OCI-LY7 (cell line): ENCODE measurements at regions not wholly inside any gene's neighbourhood (a gene's known extent, or its start where the extent isn't known, plus 50 kb on each side); places are given as distances from the start of the nearest gene placed in this dataset.

Experiments
- BruUV-seq: library from RNA; stranded (reverse); fragments of 400-500 nt; replicated peaks from 2 replicates; lab custom pipeline; 2021; lab: Mats Ljungman, UMichigan
- CTCF ChIA-PET: fragments of 300-600 bp; sonication (Branson Sonifier 250); formaldehyde crosslinking; loops from one replicate; lab custom pipeline; 2022; ENCODE audit warnings: antibody characterized with exemption; ENCODE audit not compliant: unreplicated experiment; lab: Charles Lee
- POLR2A ChIA-PET: fragments of 300-600 bp; sonication (Branson Sonifier 250); formaldehyde crosslinking; loops from one replicate; lab custom pipeline; 2022; ENCODE audit warnings: antibody characterized with exemption; lab: Charles Lee
- DNase-seq: peaks from one replicate; pipeline ENCODE4 v3.0.0-alpha.2; 2015; ENCODE audit warnings: low spot score
- H2AFZ ChIP-seq: fragments of 200-600 bp; sonication (generic), shearing (Covaris generic); 2 replicates; pipeline ENCODE4 v1.6.1; 2014; ENCODE audit warnings: mild to moderate bottlenecking, antibody characterized with exemption, low read length, moderate library complexity
- H3K27ac ChIP-seq: fragments of 200-600 bp; sonication (generic); 2 replicates; pipeline ENCODE4 v1.5.1; 2014; ENCODE audit warnings: mixed run types, low read depth, mild to moderate bottlenecking, moderate library complexity, low read length, inconsistent platforms; ENCODE audit not compliant: poor library complexity, severe bottlenecking
- H3K36me3 ChIP-seq: fragments of 200-600 bp; sonication (generic); 2 replicates; pipeline ENCODE4 v1.6.1; 2014; ENCODE audit warnings: mild to moderate bottlenecking, antibody characterized with exemption, low read length, moderate library complexity, mixed read lengths; ENCODE audit not compliant: insufficient read depth
- H3K4me1 ChIP-seq: fragments of 200-600 bp; sonication (generic); 2 replicates; pipeline ENCODE4 v1.5.1; 2014; ENCODE audit warnings: mild to moderate bottlenecking, low read length; ENCODE audit not compliant: insufficient read depth, poor library complexity, severe bottlenecking
- H3K4me2 ChIP-seq: fragments of 200-600 bp; sonication (generic); 2 replicates; pipeline ENCODE4 v1.6.1; 2014; ENCODE audit warnings: mild to moderate bottlenecking, low read length
- H3K4me3 ChIP-seq: fragments of 200-600 bp; sonication (generic); 2 replicates; pipeline ENCODE4 v1.5.1; 2014; ENCODE audit warnings: mild to moderate bottlenecking, low read depth, low read length; ENCODE audit not compliant: poor library complexity, severe bottlenecking
- H3K79me2 ChIP-seq: fragments of 200-600 bp; sonication (generic); 2 replicates; pipeline ENCODE4 v1.6.1; 2016; ENCODE audit warnings: low read depth, mild to moderate bottlenecking, low read length, moderate library complexity, mixed read lengths; ENCODE audit not compliant: insufficient read depth
- H3K9me2 ChIP-seq: fragments of 200-600 bp; sonication (generic); 2 replicates; pipeline ENCODE4 v1.6.1; 2016; ENCODE audit warnings: mild to moderate bottlenecking, low read length, mixed read lengths; ENCODE audit not compliant: insufficient read depth
- H3K9me3 ChIP-seq: fragments of 200-600 bp; sonication (generic); 2 replicates; pipeline ENCODE4 v1.6.1; 2014; ENCODE audit warnings: mild to moderate bottlenecking, mixed run types, low read length, mixed read lengths
- H4K20me1 ChIP-seq: fragments of 200-600 bp; sonication (generic); 2 replicates; pipeline ENCODE4 v1.6.1; 2014; ENCODE audit warnings: mild to moderate bottlenecking, antibody characterized with exemption, low read length, moderate library complexity, mixed read lengths; ENCODE audit not compliant: insufficient read depth
- CTCF ChIP-seq: fragments of 200-600 bp; sonication (generic); conservative IDR thresholded peaks from 2 replicates; pipeline ENCODE4 v1.5.1; 2014; ENCODE audit warnings: mild to moderate bottlenecking, antibody characterized with exemption, low read length, moderate library complexity, mixed read lengths
- EZH2phosphoT487 ChIP-seq: fragments of 200-600 bp; sonication (generic); IDR thresholded peaks from 2 replicates; pipeline ENCODE4 v1.6.1; 2018; ENCODE audit warnings: low read depth, borderline replicate concordance, mild to moderate bottlenecking, mixed run types, antibody characterized with exemption, low read length, moderate library complexity, mixed read lengths
- intact Hi-C: fragments of 100-400 bp; cut with micrococcal nuclease; formaldehyde crosslinking; loops from one replicate; pipeline ENCODE4 v1.10.0; 2022; ENCODE audit not compliant: unreplicated experiment

- Histone ChIP-seq H2AFZ (no peak overlapping the region), H4K20me1 (no peaks in the 10 kb centered on the region), H3K27ac (no peak overlapping the region), H3K79me2 (no peaks in the 10 kb centered on the region), H3K36me3 (no peaks in the 10 kb centered on the region), H3K4me2 (no peak overlapping the region), H3K4me3 (no peak overlapping the region), H3K9me3 (no peaks in the 10 kb centered on the region), H3K9me2 (no peaks in the 10 kb centered on the region), H3K4me1 (no peaks in the 10 kb centered on the region)
- intact Hi-C loops, result no loop called here
- TF ChIP-seq CTCF, result no peak
- no peak for TF ChIP-seq EZH2phosphoT487
- CTCF ChIA-PET, result no interaction called here
- no TSS peak for BruUV-seq
- POLR2A ChIA-PET, result no interaction called here
- no peak for DNase-seq
These were observed 631.7 kb downstream of the RPS29 start for GRCh38 chr14:48954446-48954845.

- Histone ChIP-seq H3K9me3 (no peaks in the 10 kb centered on the region), H3K36me3 (no peaks in the 10 kb centered on the region), H4K20me1 (no peaks in the 10 kb centered on the region), H3K27ac (no peak overlapping the region), H2AFZ (no peak overlapping the region), H3K4me1 (no peaks in the 10 kb centered on the region), H3K9me2 (no peaks in the 10 kb centered on the region), H3K79me2 (no peaks in the 10 kb centered on the region), H3K4me3 (no peak overlapping the region), H3K4me2 (no peak overlapping the region)
- ChIA-PET POLR2A (no interaction called here), CTCF (no interaction called here)
- intact Hi-C loops, result no loop called here
- TF ChIP-seq CTCF (no peak), EZH2phosphoT487 (no peak)
- BruUV-seq, result no TSS peak
- DNase-seq, result no peak
These were observed 641.4 kb downstream of the RPS29 start for GRCh38 chr14:48944809-48945208.

GRCh38 chr14:48943913-48944312 is 642.3 kb downstream of the RPS29 start:
- BruUV-seq, result no TSS peak
- DNase-seq, result no peak
- Histone ChIP-seq H3K4me1 (no peaks in the 10 kb centered on the region), H3K9me3 (no peaks in the 10 kb centered on the region), H3K79me2 (no peaks in the 10 kb centered on the region), H3K36me3 (no peaks in the 10 kb centered on the region), H4K20me1 (no peaks in the 10 kb centered on the region), H3K27ac (no peak overlapping the region), H3K9me2 (no peaks in the 10 kb centered on the region), H3K4me2 (no peak overlapping the region), H3K4me3 (no peak overlapping the region), H2AFZ (no peak overlapping the region)
- ChIA-PET CTCF (no interaction called here), POLR2A (no interaction called here)
- TF ChIP-seq EZH2phosphoT487, result no peak
- no peak for TF ChIP-seq CTCF
- intact Hi-C loops, result no loop called here
